Inferior parietal cortex (tissue), 1 donor: ENCODE measurements at regions not wholly inside any gene's neighbourhood (a gene's known extent, or its start where the extent isn't known, plus 50 kb on each side); places are given as distances from the start of the nearest gene placed in this dataset.

Experiments used
- DNase-seq: peaks from one replicate; pipeline ENCODE4 v3.0.0-alpha.2; 2016; ENCODE audit errors: extremely low spot score

- no peak for DNase-seq
Observed at GRCh38 chr5:143870362-143870761, 58.4 kb downstream of the HMHB1 start.

- DNase-seq, result no peak
Observed at GRCh38 chr5:143870871-143871632, 59.1 kb downstream of the HMHB1 start.

GRCh38 chr5:143871672-143872071 lies 59.7 kb downstream of the HMHB1 start:
- DNase-seq, result no peak

GRCh38 chr5:143874312-143874711 lies 62.4 kb downstream of the HMHB1 start:
- no peak for DNase-seq

- no peak for DNase-seq
Observed at GRCh38 chr5:143877196-143877595, 65.2 kb downstream of the HMHB1 start.

DNA sequence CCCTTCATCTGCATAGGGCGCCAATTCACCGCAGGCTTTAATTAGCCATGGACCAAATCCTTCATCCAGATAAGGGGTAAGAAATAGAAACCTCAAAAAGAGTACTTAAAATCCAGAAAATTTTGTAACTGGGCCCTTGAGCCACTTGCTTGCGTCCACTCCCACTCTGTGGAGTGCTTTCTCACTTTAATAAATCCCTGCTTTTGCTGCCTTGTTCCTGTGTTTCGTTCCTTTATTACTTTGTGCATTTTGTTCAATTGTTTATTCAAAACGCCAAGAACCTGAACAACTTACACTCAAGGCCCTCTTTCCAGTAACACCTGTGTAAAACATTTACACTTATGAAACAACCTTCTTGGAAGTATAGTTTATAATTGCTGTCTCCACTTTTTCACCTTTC lies 66.5 kb downstream of the HMHB1 start:
- no peak for DNase-seq

DNA sequence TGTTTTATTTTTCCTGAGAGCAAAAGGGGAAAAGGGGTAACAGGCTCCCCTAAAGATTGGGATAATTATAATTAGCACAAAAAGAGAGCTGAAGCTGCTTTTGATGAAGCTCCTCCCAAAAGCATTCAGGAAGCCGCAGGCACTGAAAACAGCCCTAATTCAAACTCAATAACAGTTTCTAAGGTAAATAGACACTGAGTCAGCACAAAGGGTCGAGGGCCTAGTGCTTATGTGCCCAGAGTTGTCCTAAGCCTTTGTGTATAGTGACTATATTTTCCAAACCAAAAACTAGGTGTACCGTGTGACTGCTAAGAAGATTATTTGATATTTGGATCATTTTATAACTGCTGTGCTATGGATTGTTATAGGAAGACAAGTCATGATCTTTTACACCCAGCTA lies 67.7 kb downstream of the HMHB1 start:
- no peak for DNase-seq

DNA sequence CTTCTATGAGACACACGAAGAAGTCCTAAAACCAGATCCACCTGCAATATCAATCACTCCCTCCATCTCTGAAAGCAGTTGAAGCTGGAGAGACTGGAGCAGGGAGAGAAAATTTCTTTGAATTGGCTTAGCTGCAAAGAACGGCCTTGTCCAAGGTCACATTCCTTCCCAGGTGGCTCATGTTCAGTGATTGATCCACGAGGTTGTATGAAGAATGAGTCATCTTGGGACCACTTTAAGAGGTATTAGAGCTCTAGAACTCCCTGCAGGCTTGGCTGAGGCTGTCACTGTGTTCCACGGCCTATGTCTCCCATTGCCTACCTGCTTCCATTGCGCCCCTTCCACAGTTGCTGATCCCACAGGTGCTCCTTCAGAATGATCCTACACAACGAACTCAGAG lies 68.2 kb downstream of the HMHB1 start:
- no peak for DNase-seq

GRCh38 chr5:143882520-143882919 lies 70.6 kb downstream of the HMHB1 start:
- DNase-seq, result no peak

DNA sequence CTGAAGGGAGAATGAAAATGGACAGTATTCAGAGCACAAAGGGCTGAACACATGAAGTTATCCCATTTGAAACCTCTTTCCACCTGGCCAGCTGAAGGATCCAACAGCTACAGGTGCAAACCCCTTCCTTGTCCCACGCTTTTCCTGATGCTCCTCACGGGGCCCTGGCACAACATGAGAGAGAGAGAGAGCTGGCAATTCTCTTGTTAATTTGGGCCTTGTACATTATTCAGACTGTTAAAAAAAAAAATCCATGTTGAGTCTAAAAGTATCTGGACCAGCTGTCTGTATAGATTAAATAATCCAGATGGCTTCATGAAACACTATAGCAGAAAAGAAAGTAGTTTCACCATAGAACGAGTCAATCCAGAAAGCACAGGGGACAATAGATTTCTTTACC lies 74.1 kb downstream of the HMHB1 start:
- no peak for DNase-seq

- DNase-seq, result peak; percentile 54
Observed at GRCh38 chr5:143886651-143887638, 75.0 kb downstream of the HMHB1 start.

DNA sequence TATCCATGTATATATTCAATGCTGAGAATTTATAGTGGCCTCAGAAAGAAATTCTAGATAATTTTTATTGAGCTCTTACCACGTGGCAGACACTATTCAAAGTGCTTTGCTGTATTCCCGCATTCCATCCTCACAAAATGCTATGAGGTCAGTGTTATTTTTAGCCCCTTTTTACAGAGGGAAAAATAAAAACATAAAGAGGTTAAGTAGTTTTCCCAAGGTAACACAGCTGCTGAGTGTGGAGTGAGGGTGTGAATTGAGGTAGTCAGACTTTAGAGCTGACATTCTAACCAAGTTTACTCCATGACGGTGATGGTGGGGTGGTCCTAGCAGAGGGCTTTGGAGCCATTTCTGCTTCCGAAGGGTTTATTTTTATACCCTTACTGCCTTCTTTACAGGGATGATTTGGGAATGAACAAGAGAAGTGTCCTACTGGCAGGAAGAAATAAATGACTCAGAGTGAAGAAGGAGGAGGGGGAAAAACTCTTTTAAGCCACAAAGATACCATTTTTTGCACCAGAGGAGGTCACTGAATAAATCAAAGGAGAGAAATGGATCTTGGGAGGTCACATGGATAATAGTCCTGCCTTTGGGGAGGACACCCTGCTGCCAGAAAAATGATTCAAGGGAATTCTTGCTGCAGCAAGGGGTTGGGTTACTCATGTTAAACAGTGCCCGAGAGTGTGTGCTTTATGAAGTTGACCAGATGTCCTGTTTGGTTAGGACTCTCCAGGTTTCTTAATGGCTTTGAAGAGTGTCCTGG lies 76.1 kb downstream of the HMHB1 start:
- no peak for DNase-seq

- DNase-seq, result no peak
Observed at GRCh38 chr5:143888912-143889311, 77.0 kb downstream of the HMHB1 start.

DNA sequence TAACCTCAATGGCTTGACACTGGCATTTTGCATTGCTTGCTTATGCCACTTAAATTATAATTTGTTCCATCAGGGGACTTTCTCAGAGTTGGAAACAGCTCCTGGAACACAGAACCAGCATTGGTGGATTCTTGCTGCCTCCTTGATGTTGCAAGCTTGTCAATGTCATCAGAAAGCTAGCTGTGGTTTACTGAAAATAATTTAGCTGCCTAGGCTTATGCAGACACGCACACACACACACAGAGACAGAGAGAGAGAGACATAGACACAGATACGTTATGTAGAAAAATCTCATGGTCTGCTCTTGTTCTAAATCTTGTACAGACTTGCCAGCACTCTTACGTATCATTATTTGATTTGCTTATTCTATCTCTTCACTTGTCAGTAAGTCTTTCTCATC lies 78.0 kb downstream of the HMHB1 start:
- no peak for DNase-seq

GRCh38 chr5:143890487-143890886 lies 78.5 kb downstream of the HMHB1 start:
- no peak for DNase-seq

DNA sequence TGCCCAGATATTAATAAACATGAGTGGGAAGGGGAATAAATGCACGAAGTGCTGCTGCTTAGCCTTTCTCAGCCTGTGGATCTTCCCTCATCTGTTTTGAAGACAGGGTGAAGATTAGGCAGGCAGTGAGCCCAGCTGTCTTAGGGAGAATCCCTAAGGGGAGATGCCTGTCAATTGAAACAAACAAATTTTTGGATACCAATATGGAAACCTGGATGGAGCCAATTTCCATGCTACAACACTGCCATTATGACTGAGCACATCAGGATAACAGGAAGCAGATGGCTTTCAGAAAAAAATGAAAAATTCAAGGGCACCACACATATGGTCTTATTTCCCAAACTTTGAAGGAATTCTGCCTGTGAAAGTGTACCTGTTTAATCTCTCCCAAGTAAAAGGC lies 80.3 kb downstream of the HMHB1 start:
- no peak for DNase-seq

DNA sequence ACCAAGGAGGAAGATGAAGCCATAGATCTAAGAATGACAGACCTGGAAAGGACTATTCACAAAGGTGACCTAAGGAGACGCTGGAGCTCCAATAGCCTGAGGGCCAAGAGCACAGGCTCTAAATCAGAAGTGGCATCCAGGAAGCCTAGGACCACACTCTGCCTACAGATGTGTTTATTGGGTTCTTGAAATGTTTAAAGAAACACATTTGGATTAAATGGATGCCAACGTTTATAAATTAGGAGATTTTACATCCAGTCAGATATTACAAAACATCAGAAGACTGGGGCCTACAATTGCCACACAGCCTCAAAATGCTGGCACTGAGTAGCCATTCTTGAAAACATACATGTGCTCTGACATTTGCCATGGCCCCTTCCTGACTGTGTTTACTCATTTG lies 80.9 kb downstream of the HMHB1 start:
- DNase-seq, result no peak

DNA sequence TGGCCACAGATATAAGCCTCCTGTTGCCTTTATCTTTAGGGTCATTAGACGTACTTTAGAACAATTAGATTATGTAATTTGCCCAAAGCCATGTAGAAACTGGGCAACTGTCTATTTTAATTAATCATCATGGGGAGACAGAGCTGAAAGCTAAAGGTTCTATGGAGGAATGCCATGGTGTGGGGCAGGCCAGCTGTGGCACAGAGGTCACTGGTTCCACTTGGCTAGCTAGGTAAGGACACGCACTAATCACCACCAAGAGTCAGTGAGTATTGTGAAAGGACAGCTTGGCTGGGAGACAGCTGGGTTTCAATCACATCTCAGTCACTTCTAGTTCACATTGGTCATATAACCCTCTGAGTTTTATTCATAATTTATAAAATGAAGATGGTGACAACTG lies 81.7 kb downstream of the HMHB1 start:
- no peak for DNase-seq

- DNase-seq, result no peak
Observed at GRCh38 chr5:143896516-143896915, 84.6 kb downstream of the HMHB1 start.

- no peak for DNase-seq
Observed at GRCh38 chr5:143896966-143897365, 85.0 kb downstream of the HMHB1 start.

- DNase-seq, result no peak
Observed at GRCh38 chr5:143898381-143898780, 86.4 kb downstream of the HMHB1 start.

- no peak for DNase-seq
Observed at GRCh38 chr5:143898916-143899591, 87.1 kb downstream of the HMHB1 start.
